A549 (cell line): ENCODE measurements at regions not wholly inside any gene's neighbourhood (a gene's known extent, or its start where the extent isn't known, plus 50 kb on each side); places are given as distances from the start of the nearest gene placed in this dataset.
"Not testable (repeated sequence)": the region's sequence is repeated elsewhere in the genome, so short reads cannot be mapped to it uniquely, and the experiment has no call there.

Experiments used
- ATAC-seq, 2 experiments: fragments of 200-7000 bp in 1 of 2; fragments of >200 bp in 1 of 2; cut with Nextera tagmentation in 1 of 2; cut with Tn5 transposase in 1 of 2; 3 replicates each; pipeline versions ENCODE4 v1.8.0 to v1.9.1; 2018 to 2020; ENCODE audit warnings: mild to moderate bottlenecking in 1 of 2, moderate library complexity in 1 of 2
- CTCF ChIA-PET: fragments of 300-600 bp; sonication (Branson Sonifier 250); formaldehyde crosslinking; extraction: SDS; loops from one replicate; lab custom pipeline; 2021; ENCODE audit warnings: antibody characterized with exemption, inconsistent platforms; lab: Yijun Ruan, JAX
- POLR2A ChIA-PET: fragments of 350-600 bp; formaldehyde crosslinking; extraction: SDS; loops from one replicate; lab custom pipeline; 2021; ENCODE audit warnings: antibody characterized with exemption, inconsistent platforms; lab: Yijun Ruan, JAX
- DNase-seq, 2 experiments: peaks; one replicate each; pipeline versions ENCODE4 v3.0.0 to v3.0.0-alpha.2; 2011 to 2016; ENCODE audit warnings: low read depth in 1 of 2, low spot score in 1 of 2
- FAIRE-seq: peaks from 2 replicates; lab custom pipeline; 2011; peaks lifted over from hg19 to GRCh38; lab: Jason Lieb, UNC
- H3K27ac ChIP-seq, 2 experiments: fragments of >200 bp; sonication (Bioruptor Twin); formaldehyde crosslinking; 3 replicates each; pipeline ENCODE4 v1.5.1; 2016 to 2017
- H3K4me1 ChIP-seq: fragments of >200 bp; sonication (Bioruptor Twin); formaldehyde crosslinking; 3 replicates; pipeline ENCODE4 v1.6.1; 2016
- H3K4me2 ChIP-seq: fragments of >200 bp; sonication (Bioruptor Twin); formaldehyde crosslinking; 3 replicates; pipeline ENCODE4 v1.6.1; 2016
- H3K4me3 ChIP-seq: fragments of >200 bp; sonication (Bioruptor Twin); formaldehyde crosslinking; 3 replicates; pipeline ENCODE4 v1.5.1; 2016
- H3K9me3 ChIP-seq: fragments of >200 bp; sonication (Bioruptor Twin); formaldehyde crosslinking; 3 replicates; pipeline ENCODE4 v1.6.1; 2016
- CBX2 ChIP-seq: fragments of 200-600 bp; sonication (generic); IDR thresholded peaks from 2 replicates; pipeline ENCODE4 v1.6.1; 2016; ENCODE audit warnings: low read depth, mild to moderate bottlenecking, borderline replicate concordance
- CEBPB ChIP-seq, 2 experiments: fragments of >200 bp in 1 of 2; sonication (Bioruptor Twin) in 1 of 2; formaldehyde crosslinking in 1 of 2; IDR thresholded peaks; 2 replicates each; pipeline ENCODE4 v1.6.1; 2012 to 2016
- CHD2 ChIP-seq: fragments of 150-350 bp; IDR thresholded peaks from 2 replicates; pipeline ENCODE4 v1.6.1; 2014; ENCODE audit warnings: low read length; ENCODE audit not compliant: partially characterized antibody
- CTCF ChIP-seq: fragments of >200 bp; sonication (Bioruptor Twin); formaldehyde crosslinking; IDR thresholded peaks from 3 replicates; pipeline ENCODE4 v1.5.1; 2016
- EHF ChIP-seq: fragments of 250-450 bp; sonication (Bioruptor Pico); IDR thresholded peaks from 2 replicates; pipeline ENCODE4 v1.5.0; 2020; ENCODE audit warnings: mild to moderate bottlenecking
- ELK1 ChIP-seq: fragments of 150-350 bp; IDR thresholded peaks from 2 replicates; pipeline ENCODE4 v1.6.1; 2014; ENCODE audit warnings: low read depth, mild to moderate bottlenecking, low read length
- EP300 ChIP-seq, 2 experiments: fragments of >200 bp; sonication (Bioruptor Twin); formaldehyde crosslinking; IDR thresholded peaks; 2 replicates in 1 of 2; 3 replicates in 1 of 2; pipeline ENCODE4 v1.6.1; 2016 to 2017
- ESRRA ChIP-seq: fragments of 150-350 bp; IDR thresholded peaks from 2 replicates; pipeline ENCODE4 v1.6.1; 2014; ENCODE audit warnings: mild to moderate bottlenecking, low read length, borderline replicate concordance
- FOSL2 ChIP-seq, 2 experiments: fragments of 450-650 bp in 1 of 2; fragments of >200 bp in 1 of 2; sonication (Bioruptor Twin) in 1 of 2; formaldehyde crosslinking; IDR thresholded peaks; 2 replicates each; pipeline versions ENCODE4 v1.5.0 to v1.6.1; 2016 to 2020; ENCODE audit warnings: mild to moderate bottlenecking in 1 of 2, moderate library complexity in 1 of 2
- GATA3 ChIP-seq: IDR thresholded peaks from 2 replicates; pipeline ENCODE4 v1.6.1; 2012; ENCODE audit warnings: borderline replicate concordance
- HDAC2 ChIP-seq: fragments of 200-600 bp; sonication (generic); IDR thresholded peaks from 2 replicates; pipeline ENCODE4 v1.6.1; 2016
- HEYL ChIP-seq: fragments of 250-450 bp; sonication (Bioruptor Pico); IDR thresholded peaks from 2 replicates; pipeline ENCODE4 v1.8.0; 2021; ENCODE audit warnings: mild to moderate bottlenecking, moderate library complexity
- HOXA7 ChIP-seq: fragments of 250-450 bp; sonication (Bioruptor Pico); IDR thresholded peaks from 2 replicates; pipeline ENCODE4 v1.5.0; 2020; ENCODE audit warnings: mild to moderate bottlenecking, moderate library complexity
- HOXB13 ChIP-seq: fragments of 250-450 bp; sonication (Bioruptor Pico); IDR thresholded peaks from 2 replicates; pipeline ENCODE4 v1.5.0; 2020; ENCODE audit warnings: low read depth, mild to moderate bottlenecking, moderate library complexity
- JUNB ChIP-seq: fragments of >200 bp; sonication (Bioruptor Twin); formaldehyde crosslinking; IDR thresholded peaks from 2 replicates; pipeline ENCODE4 v1.6.1; 2016
- KDM1A ChIP-seq: fragments of 200-600 bp; sonication (generic); IDR thresholded peaks from 2 replicates; pipeline ENCODE4 v1.6.1; 2016; ENCODE audit warnings: low read depth, mild to moderate bottlenecking
- KDM5A ChIP-seq: fragments of 200-600 bp; sonication (generic); IDR thresholded peaks from 2 replicates; pipeline ENCODE4 v1.6.1; 2016; ENCODE audit warnings: antibody characterized with exemption, mild to moderate bottlenecking
- MYC ChIP-seq: IDR thresholded peaks from 2 replicates; pipeline ENCODE4 v1.6.1; 2012; ENCODE audit warnings: mild to moderate bottlenecking, inconsistent platforms, low read length, improper control_type of control experiment, borderline replicate concordance
- NR3C1 ChIP-seq: fragments of >200 bp; sonication (Bioruptor Twin); formaldehyde crosslinking; IDR thresholded peaks from 3 replicates; pipeline ENCODE4 v1.6.1; 2017
- POLR2A ChIP-seq: IDR thresholded peaks from 2 replicates; pipeline ENCODE4 v1.6.1; 2012; ENCODE audit warnings: mild to moderate bottlenecking, low read length
- POLR2AphosphoS2 ChIP-seq: conservative IDR thresholded peaks from 2 replicates; pipeline ENCODE4 v1.6.1; 2012; ENCODE audit warnings: low read length, improper control_type of control experiment, inconsistent platforms
- RARB ChIP-seq: fragments of 250-450 bp; sonication (Bioruptor Pico); IDR thresholded peaks from 2 replicates; pipeline ENCODE4 v1.8.0; 2021; ENCODE audit warnings: mild to moderate bottlenecking, moderate library complexity
- RCOR1 ChIP-seq: fragments of 150-350 bp; IDR thresholded peaks from 2 replicates; pipeline ENCODE4 v1.6.1; 2014; ENCODE audit warnings: antibody characterized with exemption, low read length, low read depth
- RNF2 ChIP-seq: fragments of 200-600 bp; sonication (generic); IDR thresholded peaks from 2 replicates; pipeline ENCODE4 v1.6.1; 2016; ENCODE audit warnings: low read depth, mild to moderate bottlenecking, antibody characterized with exemption, moderate library complexity, borderline replicate concordance
- SMC3 ChIP-seq: fragments of >200 bp; sonication (Bioruptor Twin); formaldehyde crosslinking; IDR thresholded peaks from 3 replicates; pipeline ENCODE4 v1.6.1; 2018; ENCODE audit warnings: inconsistent platforms
- SREBF2 ChIP-seq: fragments of 450-650 bp; IDR thresholded peaks from 2 replicates; pipeline ENCODE4 v1.6.1; 2014; ENCODE audit warnings: mild to moderate bottlenecking, moderate library complexity
- TP53 ChIP-seq: fragments of 250-450 bp; sonication (Bioruptor Pico); IDR thresholded peaks from 2 replicates; pipeline ENCODE4 v1.5.0; 2021; ENCODE audit warnings: mild to moderate bottlenecking, moderate library complexity
- ZFP36 ChIP-seq: fragments of 450-650 bp; IDR thresholded peaks from 2 replicates; pipeline ENCODE4 v1.6.1; 2014; ENCODE audit warnings: borderline replicate concordance; ENCODE audit not compliant: partially characterized antibody
- WGBS: methylation state at CpG from one replicate; pipeline ENCODE4 v1.1.6; 2017; ENCODE audit errors: missing lambda C conversion rate; 5-methylcytosine and 5-hydroxymethylcytosine counted together

- FAIRE-seq = no peak
- H3K4me3 ChIP-seq = no peak overlapping the region
- TF ChIP-seq EP300 (IDR thresholded peaks at IDR 0.05) (no peak), HEYL (CRISPR knock-in tag) (no peak), CHD2 (no peak), TP53 (CRISPR knock-in tag) (no peak), HOXA7 (CRISPR knock-in tag) (no peak), KDM5A (no peak), JUNB (no peak), POLR2A (no peak), GATA3 (no peak), SREBF2 (no peak), CTCF (no peak), CEBPB (IDR thresholded peaks at IDR 0.05) (no peak), FOSL2 (IDR thresholded peaks at IDR 0.05) (no peak), FOSL2 (CRISPR knock-in tag; IDR thresholded peaks at IDR 0.05) (no peak), RCOR1 (no peak), HDAC2 (no peak)
- no peak for DNase-seq
- H3K27ac ChIP-seq = no peak overlapping the region
- no peaks in the 10 kb centered on the region for H3K9me3 ChIP-seq
- H3K4me2 ChIP-seq = no peak overlapping the region
- no peak for ATAC-seq
- 86% methylated on average over 1 of the region's 1 CpG for WGBS
- POLR2A ChIA-PET = interaction anchor here (1.1 kb wide), 1 partner anchor 618 kb away, joined by 3 read pairs; no protein-coding TSS in a partner anchor
- peaks cover 13% of the 10 kb centered on the region for H3K4me1 ChIP-seq
- CTCF ChIA-PET = interaction anchor here (4.4 kb wide), 1 partner anchor 11 kb away, joined by 22 read pairs; no protein-coding TSS in a partner anchor
Measured at GRCh38 chr1:228653748-228654147, 81.5 kb upstream of the RHOU start.

- TF ChIP-seq EHF (CRISPR knock-in tag) (no peak), POLR2AphosphoS2 (no peak), HOXB13 (CRISPR knock-in tag) (no peak), RNF2 (no peak), EP300 (IDR thresholded peaks at IDR 0.05) (no peak), ELK1 (no peak), RARB (CRISPR knock-in tag) (no peak), TP53 (CRISPR knock-in tag) (no peak), HDAC2 (no peak), SREBF2 (no peak), KDM1A (no peak), ESRRA (no peak), MYC (no peak), ZFP36 (no peak), HOXA7 (CRISPR knock-in tag) (no peak), NR3C1 (no peak), CBX2 (no peak), SMC3 (no peak)
- TF ChIP-seq, all 56 proteins: peak for 0
- no peaks in the 10 kb centered on the region for H3K9me3 ChIP-seq
- H3K27ac ChIP-seq = no peak overlapping the region
- no peak overlapping the region for H3K4me2 ChIP-seq
- ATAC-seq = no peak
- H3K4me3 ChIP-seq = no peak overlapping the region
- WGBS = 87% methylated on average over 3 of the region's 3 CpGs
- no peak for FAIRE-seq
- POLR2A ChIA-PET = no interaction called here
- CTCF ChIA-PET = interaction anchor here (4.4 kb wide), 1 partner anchor 9 kb away, joined by 22 read pairs; no protein-coding TSS in a partner anchor
- H3K4me1 ChIP-seq = no peaks in the 10 kb centered on the region
- DNase-seq = no peak
Measured at GRCh38 chr1:228655796-228656394, 79.4 kb upstream of the RHOU start.

- H3K4me2 ChIP-seq, H3K4me1 ChIP-seq, DNase-seq, ATAC-seq, H3K27ac ChIP-seq, POLR2A ChIA-PET, H3K4me3 ChIP-seq, H3K9me3 ChIP-seq, FAIRE-seq: not testable (repeated sequence)
- 73% methylated on average over 5 of the region's 5 CpGs for WGBS
- CTCF ChIA-PET = interaction anchor here (1.5 to 3.5 kb wide), 3 partner anchors 11 to 593 kb away, joined by 3 to 60 read pairs (median 4); no protein-coding TSS in a partner anchor
Measured at GRCh38 chr1:228662007-228662689, 73.1 kb upstream of the RHOU start.
